AG04450 (cell line): ENCODE measurements at regions not wholly inside any gene's neighbourhood (a gene's known extent, or its start where the extent isn't known, plus 50 kb on each side); places are given as distances from the start of the nearest gene placed in this dataset.

Experiments
- CTCF ChIA-PET: fragments of 300-600, 350-600 bp; formaldehyde crosslinking; extraction: SDS; loops from one replicate; lab custom pipeline; 2022; ENCODE audit warnings: antibody characterized with exemption, inconsistent platforms; lab: Charles Lee
- POLR2A ChIA-PET: fragments of 350-600 bp; formaldehyde crosslinking; extraction: SDS; loops from one replicate; lab custom pipeline; 2021; ENCODE audit warnings: antibody characterized with exemption, inconsistent platforms; lab: Yijun Ruan, JAX
- DNase-seq: peaks from one replicate; pipeline ENCODE4 v3.0.0-alpha.2; 2011; ENCODE audit warnings: low read depth, low spot score
- H3K27ac ChIP-seq: one replicate; pipeline ENCODE4 v1.5.1; 2012; ENCODE audit warnings: low read depth, low read length, control low read depth
- H3K27me3 ChIP-seq: one replicate; pipeline ENCODE4 v1.6.0; 2012; ENCODE audit warnings: low read length; ENCODE audit not compliant: control insufficient read depth, insufficient read depth
- H3K4me3 ChIP-seq: 2 replicates; pipeline ENCODE4 v1.5.1; 2011; ENCODE audit warnings: mild to moderate bottlenecking, low read depth, low read length, control low read depth
- H3K9me3 ChIP-seq: 2 replicates; pipeline ENCODE4 v1.5.1; 2012; ENCODE audit warnings: low read length; ENCODE audit not compliant: control insufficient read depth, insufficient read depth
- CTCF ChIP-seq: IDR thresholded peaks from 2 replicates; pipeline ENCODE4 v1.5.1; 2011; ENCODE audit warnings: low read depth, low read length, control low read depth, inconsistent platforms

GRCh38 chr11:113634940-113635575, 71.0 kb downstream of the TMPRSS5 start:
- CTCF ChIA-PET: no interaction called here
- no peak for TF ChIP-seq CTCF
- POLR2A ChIA-PET: no interaction called here
- DNase-seq: no peak
- peaks cover 3% of the 10 kb centered on the region; the same call in 1 of the 2 replicates for H3K9me3 ChIP-seq
- no peaks in the 10 kb centered on the region for H3K27me3 ChIP-seq
- H3K27ac ChIP-seq: no peak overlapping the region
- H3K4me3 ChIP-seq: no peak overlapping the region

DNA sequence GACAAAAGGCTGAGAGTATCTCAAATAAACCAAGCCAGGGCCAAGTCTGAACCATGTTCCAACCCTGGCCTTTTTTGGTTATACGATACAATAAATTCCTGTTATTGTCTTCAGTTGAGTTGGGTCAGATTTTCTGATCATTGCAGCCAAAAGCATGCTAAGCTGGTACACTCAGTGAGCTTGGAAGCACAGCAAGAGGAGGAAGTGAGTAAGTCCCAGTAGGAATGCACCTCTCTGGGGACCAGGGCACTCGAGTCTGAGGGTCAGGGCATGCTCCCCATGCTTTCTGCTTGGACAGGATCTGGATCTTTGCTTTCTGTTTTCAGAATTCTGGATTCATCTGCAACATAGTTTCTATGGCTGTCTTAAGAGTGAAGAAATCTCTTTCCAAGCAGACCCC, 73.1 kb downstream of the TMPRSS5 start:
- POLR2A ChIA-PET: no interaction called here
- H3K27ac ChIP-seq: no peak overlapping the region
- CTCF ChIA-PET: no interaction called here
- no peaks in the 10 kb centered on the region for H3K27me3 ChIP-seq
- no peak overlapping the region for H3K4me3 ChIP-seq
- no peak for TF ChIP-seq CTCF
- DNase-seq: no peak
- H3K9me3 ChIP-seq: no peaks in the 10 kb centered on the region

DNA sequence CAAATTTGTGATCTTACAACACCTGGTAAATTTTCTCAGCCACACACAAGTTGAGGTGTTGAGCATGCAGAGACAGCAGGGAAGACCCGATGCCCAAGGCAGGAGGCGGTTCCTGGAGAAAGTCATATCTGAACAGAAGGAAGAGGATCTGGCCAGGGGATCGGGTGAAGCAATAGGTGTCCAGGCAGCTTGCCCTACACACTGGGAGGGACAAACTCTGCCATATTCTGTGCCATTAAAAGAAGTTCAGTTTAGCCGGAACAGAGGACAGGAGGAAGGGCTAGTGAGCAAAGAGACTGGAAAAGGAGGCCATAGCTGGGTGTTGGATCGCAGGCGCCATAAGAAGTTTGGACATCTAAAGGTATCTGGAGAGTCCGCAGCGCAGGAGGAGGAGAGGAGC, 76.5 kb downstream of the TMPRSS5 start:
- DNase-seq: no peak
- Histone ChIP-seq H3K4me3 (no peak overlapping the region), H3K27me3 (no peaks in the 10 kb centered on the region), H3K9me3 (no peaks in the 10 kb centered on the region), H3K27ac (no peak overlapping the region)
- ChIA-PET POLR2A (no interaction called here), CTCF (no interaction called here)
- TF ChIP-seq CTCF: no peak

- POLR2A ChIA-PET: no interaction called here
- no peak for TF ChIP-seq CTCF
- no peaks in the 10 kb centered on the region for H3K9me3 ChIP-seq
These were observed 77.2 kb downstream of the TMPRSS5 start for GRCh38 chr11:113628912-113629311.

GRCh38 chr11:113627946-113628345, 78.2 kb downstream of the TMPRSS5 start:
- no peak for TF ChIP-seq CTCF
- CTCF ChIA-PET: no interaction called here
- H3K9me3 ChIP-seq: no peaks in the 10 kb centered on the region
- no peak overlapping the region for H3K4me3 ChIP-seq
- H3K27ac ChIP-seq: no peak overlapping the region
- H3K27me3 ChIP-seq: no peaks in the 10 kb centered on the region
- POLR2A ChIA-PET: no interaction called here
- no peak for DNase-seq

More at GRCh38 chr11:113628912-113629311, 77.2 kb downstream of the TMPRSS5 start:
- Histone ChIP-seq H3K27ac (no peak overlapping the region), H3K27me3 (no peaks in the 10 kb centered on the region), H3K4me3 (no peak overlapping the region)
- CTCF ChIA-PET: interaction anchor here (0.6 kb wide), 1 partner anchor 13 kb away, joined by 5 read pairs; no protein-coding TSS in a partner anchor
- DNase-seq: no peak
